ENCODE measurements at regions not wholly inside any gene's neighbourhood (a gene's known extent, or its start where the extent isn't known, plus 50 kb on each side); places are given as distances from the start of the nearest gene placed in this dataset.
"Not testable (repeated sequence)": the region's sequence is repeated elsewhere in the genome, so short reads cannot be mapped to it uniquely, and the experiment has no call there.

DNA sequence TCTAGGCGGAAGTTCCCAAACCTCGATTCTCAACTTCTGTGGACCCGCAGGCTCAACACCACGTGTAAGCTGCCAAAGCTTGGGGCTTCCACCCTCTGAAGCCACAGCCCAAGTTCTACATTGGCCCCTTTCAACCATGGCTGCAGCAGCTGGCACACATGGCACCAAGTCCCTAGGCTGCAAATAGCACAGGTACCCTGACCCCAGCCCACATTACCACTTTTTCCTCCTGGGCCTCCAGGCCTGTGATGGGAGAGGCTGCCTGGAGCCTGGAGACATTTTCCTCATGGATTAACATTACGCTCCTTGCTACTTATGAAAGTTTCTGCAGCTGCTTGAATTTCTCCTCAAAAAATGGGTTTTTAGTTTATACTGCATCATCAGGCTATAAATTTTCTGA is 479.5 kb downstream of the PCDH7 start:
- Histone ChIP-seq H3K4ac (ENCODE audit: low read depth, low read length) (no peak overlapping the region), H4K8ac (replicated peaks; ENCODE audit: insufficient read length, low read depth, low read length) (no peak overlapping the region), H3K4me1 (ENCODE audit: insufficient read depth, low read length) (no peaks in the 10 kb centered on the region), H3T11ph (ENCODE audit: low read length) (no peak overlapping the region), H2BK12ac (ENCODE audit: insufficient read length, low read depth, low read length) (no peak overlapping the region), H3K23ac (ENCODE audit: insufficient read length, low read depth, low read length) (no peak overlapping the region), H3K23me2 (ENCODE audit: insufficient read length, low read depth, low read length, poor library complexity, severe bottlenecking) (no peaks in the 10 kb centered on the region), H3K56ac (ENCODE audit: insufficient read length, low read depth, low read length) (no peak overlapping the region), H3K4me2 (ENCODE audit: insufficient read depth, insufficient read length, low read length) (no peak overlapping the region), H3K9me3 (ENCODE audit: control insufficient read depth, low read depth, low read length) (no peaks in the 10 kb centered on the region), H3K18ac (ENCODE audit: insufficient read length, low read depth, low read length) (no peak overlapping the region), H2AFZ (ENCODE audit: low read length) (no peak overlapping the region), H2BK5ac (ENCODE audit: insufficient read length, low read length) (no peak overlapping the region), H3K27me3 (ENCODE audit: insufficient read depth, low read length) (no peaks in the 10 kb centered on the region), H2AK5ac (ENCODE audit: insufficient read length, low read length) (no peak overlapping the region), H4K20me1 (ENCODE audit: control insufficient read depth, insufficient read depth, insufficient read length) (no peaks in the 10 kb centered on the region), H3K79me2 (ENCODE audit: insufficient read depth, low read length) (no peaks in the 10 kb centered on the region), H4K91ac (ENCODE audit: insufficient read length, low read depth, low read length) (no peak overlapping the region), H2BK15ac (ENCODE audit: low read depth, low read length) (no peak overlapping the region), H4K5ac (ENCODE audit: insufficient read length, low read depth, low read length) (no peak overlapping the region), H3K27ac (ENCODE audit: insufficient read length, low read depth, low read length) (no peak overlapping the region), H2BK120ac (ENCODE audit: low read depth, low read length, poor library complexity, severe bottlenecking) (no peak overlapping the region), H3K79me1 (ENCODE audit: insufficient read depth, low read depth, low read length, poor library complexity, severe bottlenecking) (no peaks in the 10 kb centered on the region), H2BK20ac (ENCODE audit: low read depth, low read length, poor library complexity, severe bottlenecking) (no peak overlapping the region), H3K9ac (ENCODE audit: extremely low read depth, insufficient read length, low read length) (no peak overlapping the region), H3K14ac (ENCODE audit: insufficient read depth, low read length) (no peak overlapping the region)
- Mint-ChIP-seq H3K27ac (no peak overlapping the region), H3K9me3 (peaks cover 30 to 46% of the 10 kb centered on the region in 2 experiments), H3K4me3 (no peak overlapping the region), H3K4me1 (no peaks in the 10 kb centered on the region), H3K27me3 (ENCODE audit: low read depth) (0 out of 2 replicates have a peak, but pooled peaks cover 2% of the 10 kb centered on the region), H3K36me3 (ENCODE audit: insufficient read depth in 1 of 3, low read depth in 3 of 3) (peaks cover 16 to 43% (median 33%) of the 10 kb centered on the region in 3 experiments)
- TF ChIP-seq, protein P1, sequence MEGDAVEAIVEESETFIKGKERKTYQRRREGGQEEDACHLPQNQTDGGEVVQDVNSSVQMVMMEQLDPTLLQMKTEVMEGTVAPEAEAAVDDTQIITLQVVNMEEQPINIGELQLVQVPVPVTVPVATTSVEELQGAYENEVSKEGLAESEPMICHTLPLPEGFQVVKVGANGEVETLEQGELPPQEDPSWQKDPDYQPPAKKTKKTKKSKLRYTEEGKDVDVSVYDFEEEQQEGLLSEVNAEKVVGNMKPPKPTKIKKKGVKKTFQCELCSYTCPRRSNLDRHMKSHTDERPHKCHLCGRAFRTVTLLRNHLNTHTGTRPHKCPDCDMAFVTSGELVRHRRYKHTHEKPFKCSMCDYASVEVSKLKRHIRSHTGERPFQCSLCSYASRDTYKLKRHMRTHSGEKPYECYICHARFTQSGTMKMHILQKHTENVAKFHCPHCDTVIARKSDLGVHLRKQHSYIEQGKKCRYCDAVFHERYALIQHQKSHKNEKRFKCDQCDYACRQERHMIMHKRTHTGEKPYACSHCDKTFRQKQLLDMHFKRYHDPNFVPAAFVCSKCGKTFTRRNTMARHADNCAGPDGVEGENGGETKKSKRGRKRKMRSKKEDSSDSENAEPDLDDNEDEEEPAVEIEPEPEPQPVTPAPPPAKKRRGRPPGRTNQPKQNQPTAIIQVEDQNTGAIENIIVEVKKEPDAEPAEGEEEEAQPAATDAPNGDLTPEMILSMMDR (conservative IDR thresholded peaks at IDR 0.05), result no peak
- no CpG with 5 or more reads among the region's 5 CpGs for WGBS (ENCODE audit: extremely low coverage, insufficient read length, low lambda C conversion rate)
- DNase-seq, result no peak

DNA sequence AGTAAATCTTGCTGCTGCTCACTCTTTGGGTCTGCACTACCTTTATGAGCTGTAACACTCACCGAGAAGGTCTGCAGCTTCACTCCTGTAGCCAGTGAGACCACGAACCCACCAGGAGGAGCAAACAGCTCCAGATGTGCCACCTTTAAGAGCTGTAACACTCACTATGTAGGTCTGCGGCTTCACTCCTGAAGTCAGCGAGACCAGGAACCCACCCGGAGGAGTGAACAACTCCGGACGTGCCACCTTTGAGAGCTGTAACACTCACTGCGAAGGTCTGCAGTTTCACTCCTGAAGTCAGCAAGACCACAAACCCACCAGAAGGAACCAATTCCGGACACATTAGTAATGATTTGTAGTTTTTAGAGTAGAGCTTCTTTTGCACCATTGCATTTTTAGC is 481.9 kb downstream of the PCDH7 start:
- H3K27ac Mint-ChIP-seq; H3K14ac ChIP-seq (ENCODE audit: insufficient read depth, low read length); H3K23me2 ChIP-seq (ENCODE audit: insufficient read length, low read depth, low read length, poor library complexity, severe bottlenecking); H3K56ac ChIP-seq (ENCODE audit: insufficient read length, low read depth, low read length); H2AK5ac ChIP-seq (ENCODE audit: insufficient read length, low read length); H3K9ac ChIP-seq (ENCODE audit: extremely low read depth, insufficient read length, low read length); H4K5ac ChIP-seq (ENCODE audit: insufficient read length, low read depth, low read length); H2BK15ac ChIP-seq (ENCODE audit: low read depth, low read length); H3K27me3 ChIP-seq (ENCODE audit: insufficient read depth, low read length); H4K20me1 ChIP-seq (ENCODE audit: control insufficient read depth, insufficient read depth, insufficient read length); H3K9me3 ChIP-seq (ENCODE audit: control insufficient read depth, low read depth, low read length); H3K4me2 ChIP-seq (ENCODE audit: insufficient read depth, insufficient read length, low read length); H3K18ac ChIP-seq (ENCODE audit: insufficient read length, low read depth, low read length); H4K8ac ChIP-seq (replicated peaks; ENCODE audit: insufficient read length, low read depth, low read length); H2BK120ac ChIP-seq (ENCODE audit: low read depth, low read length, poor library complexity, severe bottlenecking); H4K91ac ChIP-seq (ENCODE audit: insufficient read length, low read depth, low read length); H3K79me1 ChIP-seq (ENCODE audit: insufficient read depth, low read depth, low read length, poor library complexity, severe bottlenecking); H3K79me2 ChIP-seq (ENCODE audit: insufficient read depth, low read length); H3K4ac ChIP-seq (ENCODE audit: low read depth, low read length); H2BK20ac ChIP-seq (ENCODE audit: low read depth, low read length, poor library complexity, severe bottlenecking); H2BK5ac ChIP-seq (ENCODE audit: insufficient read length, low read length); H3K23ac ChIP-seq (ENCODE audit: insufficient read length, low read depth, low read length); H2AFZ ChIP-seq (ENCODE audit: low read length); H3K4me3 Mint-ChIP-seq; H3K27ac ChIP-seq (ENCODE audit: insufficient read length, low read depth, low read length); H3K4me1 Mint-ChIP-seq; H2BK12ac ChIP-seq (ENCODE audit: insufficient read length, low read depth, low read length); H3K4me1 ChIP-seq (ENCODE audit: insufficient read depth, low read length); H3K27me3 Mint-ChIP-seq (ENCODE audit: low read depth); DNase-seq; H3T11ph ChIP-seq (ENCODE audit: low read length): not testable (repeated sequence)
- WGBS (ENCODE audit: extremely low coverage, insufficient read length, low lambda C conversion rate), result no CpG with 5 or more reads among the region's 9 CpGs
- peaks cover 16 to 40% (median 33%) of the 10 kb centered on the region in 3 experiments for H3K36me3 Mint-ChIP-seq (ENCODE audit: insufficient read depth in 1 of 3, low read depth in 3 of 3)
- peaks cover 30 to 37% of the 10 kb centered on the region in 2 experiments for H3K9me3 Mint-ChIP-seq

All from H9 (cell line).